Endothelial cell (in vitro differentiated cells): ENCODE measurements at regions not wholly inside any gene's neighbourhood (a gene's known extent, or its start where the extent isn't known, plus 50 kb on each side); places are given as distances from the start of the nearest gene placed in this dataset.
"Not testable (repeated sequence)": the region's sequence is repeated elsewhere in the genome, so short reads cannot be mapped to it uniquely, and the experiment has no call there.

Source experiments
- DNase-seq: peaks from one replicate; pipeline ENCODE4 v3.0.0; 2021; ENCODE audit warnings: low spot score
- H3K27ac Mint-ChIP-seq: one replicate; pipeline ENCODE4 v1.8.0; 2021; ENCODE audit warnings: mixed read lengths, inconsistent platforms; ENCODE audit not compliant: unreplicated experiment
- H3K27me3 Mint-ChIP-seq: one replicate; pipeline ENCODE4 v1.8.0; 2021; ENCODE audit warnings: mild to moderate bottlenecking, moderate library complexity, mixed read lengths, inconsistent platforms; ENCODE audit not compliant: unreplicated experiment
- H3K36me3 Mint-ChIP-seq: one replicate; pipeline ENCODE4 v1.8.0; 2021; ENCODE audit warnings: mild to moderate bottlenecking, low read depth, mixed read lengths, inconsistent platforms; ENCODE audit not compliant: unreplicated experiment
- H3K4me1 Mint-ChIP-seq: one replicate; pipeline ENCODE4 v1.8.0; 2021; ENCODE audit warnings: mild to moderate bottlenecking, mixed read lengths, inconsistent platforms; ENCODE audit not compliant: unreplicated experiment
- H3K4me3 Mint-ChIP-seq: one replicate; pipeline ENCODE4 v1.8.0; 2021; ENCODE audit warnings: mild to moderate bottlenecking, mixed read lengths, inconsistent platforms; ENCODE audit not compliant: unreplicated experiment
- H3K9me3 Mint-ChIP-seq: one replicate; pipeline ENCODE4 v1.8.0; 2021; ENCODE audit warnings: mixed read lengths, inconsistent platforms; ENCODE audit not compliant: unreplicated experiment
- TF ChIP-seq, protein P1 (sequence below): fragments of 200-600 bp; sonication (generic); IDR thresholded peaks from one replicate; pipeline ENCODE4 v1.5.0; 2021; ENCODE audit warnings: antibody characterized with exemption; ENCODE audit not compliant: unreplicated experiment

DNA sequence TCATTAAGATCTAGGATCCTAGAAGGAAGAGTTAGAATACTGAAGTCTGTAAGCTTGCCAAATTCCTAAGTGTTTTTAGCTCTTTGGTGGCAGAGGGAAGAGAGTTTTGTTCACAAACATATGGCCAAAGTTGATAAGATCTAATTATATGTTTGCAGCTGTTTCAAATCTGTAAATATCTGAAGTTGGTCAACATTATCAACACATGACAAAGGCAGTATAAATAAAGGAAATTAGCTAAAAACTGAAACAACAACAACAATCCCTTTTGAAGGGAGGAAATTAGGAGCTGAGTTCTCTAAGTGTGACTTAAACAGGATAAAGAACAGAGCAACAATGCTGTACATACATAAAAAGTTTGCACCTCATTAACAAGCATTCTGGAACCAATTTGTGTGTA, 208.7 kb downstream of the KCNJ2 start:
- TF ChIP-seq, protein P1, sequence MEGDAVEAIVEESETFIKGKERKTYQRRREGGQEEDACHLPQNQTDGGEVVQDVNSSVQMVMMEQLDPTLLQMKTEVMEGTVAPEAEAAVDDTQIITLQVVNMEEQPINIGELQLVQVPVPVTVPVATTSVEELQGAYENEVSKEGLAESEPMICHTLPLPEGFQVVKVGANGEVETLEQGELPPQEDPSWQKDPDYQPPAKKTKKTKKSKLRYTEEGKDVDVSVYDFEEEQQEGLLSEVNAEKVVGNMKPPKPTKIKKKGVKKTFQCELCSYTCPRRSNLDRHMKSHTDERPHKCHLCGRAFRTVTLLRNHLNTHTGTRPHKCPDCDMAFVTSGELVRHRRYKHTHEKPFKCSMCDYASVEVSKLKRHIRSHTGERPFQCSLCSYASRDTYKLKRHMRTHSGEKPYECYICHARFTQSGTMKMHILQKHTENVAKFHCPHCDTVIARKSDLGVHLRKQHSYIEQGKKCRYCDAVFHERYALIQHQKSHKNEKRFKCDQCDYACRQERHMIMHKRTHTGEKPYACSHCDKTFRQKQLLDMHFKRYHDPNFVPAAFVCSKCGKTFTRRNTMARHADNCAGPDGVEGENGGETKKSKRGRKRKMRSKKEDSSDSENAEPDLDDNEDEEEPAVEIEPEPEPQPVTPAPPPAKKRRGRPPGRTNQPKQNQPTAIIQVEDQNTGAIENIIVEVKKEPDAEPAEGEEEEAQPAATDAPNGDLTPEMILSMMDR = no peak
- no peaks in the 10 kb centered on the region for H3K9me3 Mint-ChIP-seq

DNA sequence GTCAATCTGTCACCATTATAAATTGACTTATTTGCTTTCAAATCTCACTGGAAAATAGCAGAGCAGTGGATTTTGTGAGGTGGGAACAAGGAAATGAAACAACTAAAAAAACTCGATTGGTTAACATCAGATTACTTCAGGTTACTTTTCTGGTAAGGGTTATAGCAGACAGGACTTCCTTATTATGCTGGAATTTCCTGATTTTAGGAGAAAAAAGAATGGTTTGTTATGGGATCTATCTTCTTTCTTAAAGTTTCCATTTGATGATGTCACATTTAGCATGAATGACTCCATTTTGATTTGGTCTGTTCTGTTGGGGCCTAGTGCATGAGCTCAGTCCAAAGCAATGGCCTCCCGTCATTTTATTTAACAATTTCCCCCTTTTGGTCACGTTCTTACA, 210.6 kb downstream of the KCNJ2 start:
- Mint-ChIP-seq H3K4me1 (peaks cover 23% of the 10 kb centered on the region), H3K4me3 (no peak overlapping the region), H3K27ac (no peak overlapping the region), H3K9me3 (no peaks in the 10 kb centered on the region), H3K36me3 (no peaks in the 10 kb centered on the region), H3K27me3 (no peaks in the 10 kb centered on the region)
- no peak for DNase-seq
- TF ChIP-seq, protein P1 = no peak

More for the DNA sequence above, 208.7 kb downstream of the KCNJ2 start:
- Mint-ChIP-seq H3K27ac (no peak overlapping the region), H3K27me3 (peaks cover 1% of the 10 kb centered on the region), H3K4me1 (peaks cover 23% of the 10 kb centered on the region), H3K4me3 (no peak overlapping the region), H3K36me3 (no peaks in the 10 kb centered on the region)
- no peak for DNase-seq

DNA sequence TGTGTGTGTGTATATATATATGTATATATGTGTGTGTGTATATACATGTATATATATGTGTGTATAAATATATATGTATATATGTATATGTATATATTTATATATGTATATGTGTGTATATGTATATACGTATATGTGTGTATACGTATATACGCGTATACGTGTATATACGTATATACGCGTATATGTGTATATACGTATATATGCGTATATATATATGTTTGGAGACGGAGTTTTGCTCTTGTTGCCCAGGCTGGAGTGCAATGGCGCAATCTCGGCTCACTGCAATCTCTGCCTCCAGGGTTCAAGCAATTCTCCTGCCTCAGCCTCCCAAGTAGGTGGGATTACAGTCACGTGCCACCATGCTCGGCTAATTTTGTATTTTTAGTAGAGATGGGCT, 212.6 kb downstream of the KCNJ2 start:
- not testable (repeated sequence) for H3K9me3 Mint-ChIP-seq, H3K27me3 Mint-ChIP-seq, DNase-seq, H3K4me3 Mint-ChIP-seq, H3K27ac Mint-ChIP-seq, H3K36me3 Mint-ChIP-seq
- H3K4me1 Mint-ChIP-seq = peaks cover 20% of the 10 kb centered on the region

DNA sequence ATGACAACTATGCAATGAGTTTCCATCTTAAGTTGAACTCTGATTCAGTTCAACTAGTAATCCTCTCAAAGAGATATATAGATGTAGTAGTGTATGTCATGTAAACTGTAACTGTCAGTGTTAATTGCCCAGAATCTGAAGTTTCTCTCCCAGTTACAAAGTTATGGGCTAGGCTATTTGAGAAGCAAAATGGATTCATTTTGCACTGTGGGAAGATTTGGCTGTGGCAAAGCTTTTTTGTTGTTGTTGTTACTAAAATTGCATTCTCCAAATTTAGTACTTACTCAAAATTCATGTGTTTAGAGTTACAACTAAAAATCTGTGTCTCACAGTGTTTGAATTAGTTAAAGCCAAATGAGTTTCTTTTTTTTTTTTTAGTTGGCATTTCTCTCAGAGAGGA, 219.0 kb downstream of the KCNJ2 start:
- Mint-ChIP-seq H3K9me3 (no peaks in the 10 kb centered on the region), H3K4me1 (no peaks in the 10 kb centered on the region), H3K27ac (no peak overlapping the region), H3K36me3 (no peaks in the 10 kb centered on the region), H3K4me3 (no peak overlapping the region), H3K27me3 (no peaks in the 10 kb centered on the region)
- no peak for DNase-seq
- TF ChIP-seq, protein P1 = no peak

DNA sequence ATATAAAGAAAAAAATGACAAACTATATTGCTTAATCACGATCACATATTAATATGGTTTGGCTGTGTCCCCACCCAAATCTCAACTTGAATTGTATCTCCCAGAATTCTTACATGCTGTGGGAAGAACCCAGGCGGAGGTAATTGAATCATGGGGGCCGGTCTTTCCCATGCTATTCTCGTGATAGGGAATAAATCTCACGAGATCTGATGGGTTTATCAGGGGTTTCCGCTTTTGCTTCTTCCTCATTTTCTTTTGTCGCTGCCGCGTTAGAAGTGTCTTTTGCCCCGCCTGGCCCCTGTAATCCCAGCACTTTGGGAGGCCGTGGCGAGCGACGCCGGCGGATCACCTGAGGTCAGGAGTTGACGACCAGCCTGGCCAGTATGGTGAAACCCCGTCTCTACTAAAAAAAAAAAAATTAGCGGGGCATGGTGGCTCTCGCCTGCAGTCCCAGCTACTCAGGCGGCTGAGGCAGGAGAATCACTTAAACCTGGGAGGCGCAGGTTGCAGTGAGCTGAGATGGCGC, 220.0 kb downstream of the KCNJ2 start:
- not testable (repeated sequence) for DNase-seq, H3K9me3 Mint-ChIP-seq, H3K36me3 Mint-ChIP-seq, H3K27ac Mint-ChIP-seq, H3K4me3 Mint-ChIP-seq, H3K4me1 Mint-ChIP-seq, H3K27me3 Mint-ChIP-seq

DNA sequence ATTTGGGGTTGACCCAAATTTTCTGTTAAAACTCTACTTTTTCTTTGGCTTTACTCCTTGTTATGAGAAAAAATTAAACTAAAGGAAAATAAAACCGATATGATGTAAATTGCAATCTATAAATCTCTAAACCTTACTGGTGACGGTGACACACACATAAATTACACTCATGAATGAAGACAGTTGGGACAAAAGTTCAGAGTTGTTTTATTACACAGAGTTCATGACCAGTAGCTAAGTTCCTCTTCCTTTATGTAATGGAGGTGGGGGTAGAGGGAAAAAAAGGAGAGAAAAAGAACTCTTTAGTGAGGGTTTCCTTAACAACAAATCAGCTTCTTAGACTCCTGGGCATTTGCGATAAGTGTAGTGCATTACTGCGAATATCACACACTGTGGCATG, 220.7 kb downstream of the KCNJ2 start:
- Mint-ChIP-seq H3K27me3 (no peaks in the 10 kb centered on the region), H3K36me3 (no peaks in the 10 kb centered on the region), H3K27ac (no peak overlapping the region), H3K4me3 (no peak overlapping the region), H3K4me1 (no peaks in the 10 kb centered on the region), H3K9me3 (no peaks in the 10 kb centered on the region)
- DNase-seq = no peak
- TF ChIP-seq, protein P1 = no peak
